ENCODE measurements at regions not wholly inside any gene's neighbourhood (a gene's known extent, or its start where the extent isn't known, plus 50 kb on each side); places are given as distances from the start of the nearest gene placed in this dataset.

- Mint-ChIP-seq H3K9me3 (ENCODE audit: low read depth) (no peaks in the 10 kb centered on the region), H3K27ac (ENCODE audit: unreplicated experiment) (no peak overlapping the region), H3K27me3 (ENCODE audit: low read depth) (peaks cover 7% of the 10 kb centered on the region), H3K4me3 (ENCODE audit: unreplicated experiment) (no peak overlapping the region), H3K36me3 (ENCODE audit: low read depth) (no peaks in the 10 kb centered on the region), H3K4me1 (ENCODE audit: low read depth) (peaks cover 2% of the 10 kb centered on the region)
- DNase-seq (ENCODE audit: low spot score), result no peak
- TF ChIP-seq CTCF (IDR thresholded peaks at IDR 0.05), result no peak
These were observed 232.8 kb upstream of the UBASH3B start for GRCh38 chr11:122422682-122423081.

GRCh38 chr11:122421702-122422101, 233.8 kb upstream of the UBASH3B start:
- DNase-seq (ENCODE audit: low spot score), result no peak
- no peak overlapping the region for H3K27ac Mint-ChIP-seq (ENCODE audit: unreplicated experiment)
- no peaks in the 10 kb centered on the region for H3K36me3 Mint-ChIP-seq (ENCODE audit: low read depth)
- H3K9me3 Mint-ChIP-seq (ENCODE audit: low read depth), result no peaks in the 10 kb centered on the region
- H3K4me1 Mint-ChIP-seq (ENCODE audit: low read depth), result peaks cover 2% of the 10 kb centered on the region
- no peak overlapping the region for H3K4me3 Mint-ChIP-seq (ENCODE audit: unreplicated experiment)
- no peak for TF ChIP-seq CTCF (IDR thresholded peaks at IDR 0.05)
- H3K27me3 Mint-ChIP-seq (ENCODE audit: low read depth), result peaks cover 7% of the 10 kb centered on the region

GRCh38 chr11:122418032-122418431, 237.5 kb upstream of the UBASH3B start:
- Mint-ChIP-seq H3K36me3 (ENCODE audit: low read depth) (peaks cover 2% of the 10 kb centered on the region), H3K27me3 (ENCODE audit: low read depth) (peaks cover 7% of the 10 kb centered on the region), H3K4me3 (ENCODE audit: unreplicated experiment) (no peak overlapping the region), H3K9me3 (ENCODE audit: low read depth) (peaks cover 7% of the 10 kb centered on the region), H3K4me1 (ENCODE audit: low read depth) (no peaks in the 10 kb centered on the region), H3K27ac (ENCODE audit: unreplicated experiment) (no peak overlapping the region)
- TF ChIP-seq CTCF (IDR thresholded peaks at IDR 0.05), result no peak
- DNase-seq (ENCODE audit: low spot score), result no peak

- Mint-ChIP-seq H3K36me3 (ENCODE audit: low read depth) (peaks cover 2% of the 10 kb centered on the region), H3K4me1 (ENCODE audit: low read depth) (no peaks in the 10 kb centered on the region), H3K4me3 (ENCODE audit: unreplicated experiment) (no peak overlapping the region), H3K9me3 (ENCODE audit: low read depth) (peaks cover 13% of the 10 kb centered on the region), H3K27ac (ENCODE audit: unreplicated experiment) (no peak overlapping the region), H3K27me3 (ENCODE audit: low read depth) (peaks cover 6% of the 10 kb centered on the region)
- no peak for TF ChIP-seq CTCF (IDR thresholded peaks at IDR 0.05)
- DNase-seq (ENCODE audit: low spot score), result no peak
These were observed 241.0 kb upstream of the UBASH3B start for GRCh38 chr11:122414406-122415018.

- DNase-seq (ENCODE audit: low spot score), result no peak
- Mint-ChIP-seq H3K27me3 (ENCODE audit: low read depth) (peaks cover 6% of the 10 kb centered on the region), H3K4me3 (ENCODE audit: unreplicated experiment) (no peak overlapping the region), H3K27ac (ENCODE audit: unreplicated experiment) (no peak overlapping the region), H3K36me3 (ENCODE audit: low read depth) (peaks cover 2% of the 10 kb centered on the region), H3K4me1 (ENCODE audit: low read depth) (no peaks in the 10 kb centered on the region), H3K9me3 (ENCODE audit: low read depth) (peaks cover 13% of the 10 kb centered on the region)
- no peak for TF ChIP-seq CTCF (IDR thresholded peaks at IDR 0.05)
These were observed 241.8 kb upstream of the UBASH3B start for GRCh38 chr11:122413677-122414076.

Measured in chondrocyte (in vitro differentiated cells).